Psoas muscle (tissue), 7 donors: ENCODE measurements at regions not wholly inside any gene's neighbourhood (a gene's known extent, or its start where the extent isn't known, plus 50 kb on each side); places are given as distances from the start of the nearest gene placed in this dataset.

Source experiments
- ATAC-seq, 4 donors: fragments of 200-7000 bp; cut with Tn5 transposase; one replicate each; pipeline ENCODE4 v1.9.1; 2020; ENCODE audit warnings: moderate library complexity in 3 of 4, mild to moderate bottlenecking in 2 of 4
- DNase-seq, 2 donors: peaks; one replicate each; pipeline ENCODE4 v3.0.0-alpha.2; 2020
- H3K27ac ChIP-seq: fragments of 200-600 bp; one replicate; pipeline ENCODE4 v1.8.0; 2022
- H3K27me3 ChIP-seq, 3 donors: fragments of 200-600 bp in 1 of 3; one replicate each; pipeline versions ENCODE4 v1.6.1 to v1.8.0; 2013 to 2022; ENCODE audit warnings: low read length in 2 of 3, mild to moderate bottlenecking in 2 of 3, moderate library complexity in 1 of 3; ENCODE audit not compliant: insufficient read depth in 3 of 3
- H3K36me3 ChIP-seq, 2 donors: fragments of 200-600 bp in 1 of 2; one replicate each; pipeline versions ENCODE4 v1.6.1 to v1.8.0; 2013 to 2022; ENCODE audit warnings: low read depth in 1 of 2, mild to moderate bottlenecking in 1 of 2, moderate library complexity in 1 of 2; ENCODE audit not compliant: insufficient read depth in 1 of 2
- H3K4me1 ChIP-seq: fragments of 200-600 bp; one replicate; pipeline ENCODE4 v1.8.0; 2022
- H3K4me3 ChIP-seq: fragments of 200-600 bp; one replicate; pipeline ENCODE4 v1.8.0; 2022; ENCODE audit warnings: mild to moderate bottlenecking
- H3K9me3 ChIP-seq: fragments of 200-600 bp; one replicate; pipeline ENCODE4 v1.8.0; 2022
- CTCF ChIP-seq: fragments of 200-600 bp; IDR thresholded peaks from one replicate; pipeline ENCODE4 v1.8.0; 2022; ENCODE audit warnings: antibody characterized with exemption
- WGBS, 3 donors: extraction: QIAGEN DNeasy Blood & Tissue Kit; methylation state at CpG; one replicate each; pipeline versions ENCODE4 v1.1.6 to v1.1.7; 2013; 5-methylcytosine and 5-hydroxymethylcytosine counted together
- intact Hi-C, 2 donors: fragments of 100-400 bp; cut with DNase I; formaldehyde crosslinking; loops; one replicate each; pipeline versions ENCODE4 v1.11.0 to v1.14.2; 2022
- donor health status: healthy with polysubstance abuse.
- donor health status: DM: no; HTN: no; CAD: no; lungs with moderate emphysema.
- donor health status: Bipolar disorder and iron deficiency.
- donor health status: healthy.
- donor health status: DM: yes; HTN: yes; CAD: no.
- donor health status: DM: no; HTN: no; CAD: no.
- donor health status: DM: yes; HTN: yes; CAD: no.

- no peak for ATAC-seq
- H3K9me3 ChIP-seq, result no peaks in the 10 kb centered on the region
- 52 to 87% (median 56%) methylated on average over 2 of the region's 2 CpGs for WGBS, 3 donors
- no peaks in the 10 kb centered on the region for H3K27me3 ChIP-seq
- no peak for TF ChIP-seq CTCF
- no peaks in the 10 kb centered on the region for H3K4me1 ChIP-seq
- H3K36me3 ChIP-seq, result no peaks in the 10 kb centered on the region
- no peak for DNase-seq
- intact Hi-C loops, result no loop called here
- H3K27ac ChIP-seq, result no peak overlapping the region
- H3K4me3 ChIP-seq, result no peak overlapping the region
Observed at GRCh38 chr2:19216238-19216637, 142.2 kb downstream of the OSR1 start.

DNA sequence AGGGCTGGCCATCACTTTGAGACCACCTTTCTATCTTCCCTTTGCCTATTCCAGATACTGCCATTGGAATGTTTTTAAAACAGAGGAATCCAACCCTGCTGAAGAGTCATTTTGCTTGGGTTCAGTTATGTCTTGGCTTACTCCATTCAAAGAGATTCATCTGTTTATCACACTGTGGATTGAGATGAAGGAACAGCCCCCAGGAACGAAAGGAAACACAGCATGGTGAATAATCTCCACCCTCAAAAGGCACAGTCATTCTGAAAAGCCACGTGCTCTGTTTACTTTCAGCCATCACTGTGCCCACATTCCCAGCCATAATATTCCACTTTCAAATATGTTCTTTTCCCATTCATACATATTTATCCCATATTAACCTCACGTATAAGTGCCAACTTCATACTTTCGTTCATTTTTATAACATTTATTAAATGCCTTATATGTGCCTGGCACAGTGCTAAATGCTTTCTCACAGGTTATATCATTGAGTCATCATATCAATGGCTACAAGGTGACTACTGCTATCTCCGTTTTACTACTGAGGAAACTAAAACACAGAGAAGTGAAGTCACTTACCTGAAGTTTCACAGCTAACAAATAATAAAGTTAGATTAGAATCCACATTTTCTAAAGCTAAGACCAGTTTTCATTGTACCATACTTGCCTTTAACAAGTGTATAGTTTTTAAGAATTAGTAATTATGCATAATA lies 143.6 kb downstream of the OSR1 start:
- ATAC-seq (no peak), DNase-seq (no peak)
- Histone ChIP-seq H3K27ac (no peak overlapping the region), H3K4me3 (no peak overlapping the region), H3K9me3 (no peaks in the 10 kb centered on the region), H3K36me3 (no peaks in the 10 kb centered on the region), H3K4me1 (no peaks in the 10 kb centered on the region), H3K27me3 (no peaks in the 10 kb centered on the region)
- intact Hi-C loops, result no loop called here
- no peak for TF ChIP-seq CTCF
- WGBS, 3 donors, result 81 to 84% (median 82%) methylated on average over 5 of the region's 5 CpGs

DNA sequence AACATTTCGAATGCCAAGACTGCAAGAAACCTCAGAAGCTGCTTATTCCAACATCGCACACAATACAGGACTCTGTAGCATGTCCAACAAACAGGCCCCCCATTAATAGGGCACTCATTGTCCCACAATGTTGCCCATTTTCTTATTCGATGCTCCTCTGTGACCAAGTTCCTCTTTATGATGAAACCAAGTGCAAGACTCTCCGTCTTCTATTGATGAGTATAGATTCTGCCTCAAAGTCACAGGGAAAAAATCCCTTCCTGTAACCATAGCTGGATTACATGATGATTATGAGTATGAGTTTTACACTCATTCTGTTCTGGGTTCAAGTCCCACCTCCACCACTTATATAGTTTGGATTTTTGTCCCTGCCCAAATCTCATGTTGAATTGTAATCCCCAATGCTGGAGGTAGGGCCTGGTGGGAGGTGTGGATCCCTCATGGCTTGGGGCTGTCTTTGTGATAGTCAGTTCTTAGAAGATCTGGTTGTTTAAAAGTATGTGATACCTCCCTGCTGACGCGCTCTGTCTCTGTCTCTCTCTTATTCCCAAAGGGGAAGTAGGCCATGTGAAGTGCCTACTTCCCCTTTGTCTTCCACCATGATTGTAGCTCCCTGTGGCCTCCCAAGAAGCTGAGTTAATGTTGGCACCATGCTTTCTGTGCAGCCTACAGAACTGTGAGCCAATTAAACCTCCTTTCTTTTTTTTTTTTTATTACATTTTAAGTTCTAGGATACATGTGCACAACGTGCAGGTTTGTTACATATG lies 148.7 kb downstream of the OSR1 start:
- 92 to 95% (median 95%) methylated on average over 7 of the region's 7 CpGs for WGBS, 3 donors

DNA sequence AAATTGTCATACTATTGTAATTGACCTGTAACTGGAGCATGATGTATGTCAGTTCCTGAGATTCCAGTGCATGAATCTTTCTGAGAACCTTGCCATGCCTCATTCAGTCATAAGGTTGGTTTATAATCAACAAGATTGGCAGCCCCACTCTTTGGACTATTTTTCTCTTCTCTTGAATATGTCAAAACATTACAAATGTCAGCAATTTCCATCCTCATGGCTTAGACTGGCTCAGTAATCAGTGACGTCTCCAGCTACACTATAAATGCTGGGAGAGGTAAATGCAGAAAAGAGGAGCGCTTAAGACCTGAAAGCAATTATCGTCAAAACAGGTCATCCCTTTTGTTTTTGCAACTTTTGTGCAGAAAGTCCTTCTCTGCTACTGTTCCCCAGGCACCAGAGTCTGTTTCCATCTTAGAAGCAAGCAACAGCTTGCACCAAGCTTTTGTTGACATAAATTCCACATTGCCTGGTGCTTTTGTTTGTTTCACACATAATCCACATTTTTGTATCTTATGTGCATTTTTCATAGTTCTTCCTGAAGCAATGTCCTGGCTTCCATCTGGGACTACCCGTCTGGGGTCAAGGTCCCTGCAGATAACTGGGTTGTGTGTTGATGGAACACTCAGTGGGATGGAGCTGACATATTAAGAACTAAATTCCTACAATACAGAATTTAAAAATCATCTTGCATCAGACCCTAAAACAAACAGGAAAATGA lies 149.8 kb downstream of the OSR1 start:
- intact Hi-C loops, result no loop called here
- no peak for ATAC-seq
- H3K4me3 ChIP-seq, result no peak overlapping the region
- H3K4me1 ChIP-seq, result no peaks in the 10 kb centered on the region
- H3K9me3 ChIP-seq, result no peaks in the 10 kb centered on the region
- TF ChIP-seq CTCF, result no peak
- no peak for DNase-seq
- H3K27me3 ChIP-seq, result no peaks in the 10 kb centered on the region
- no peak overlapping the region for H3K27ac ChIP-seq
- H3K36me3 ChIP-seq, result no peaks in the 10 kb centered on the region
- WGBS, 3 donors, result 80 to 84% (median 81%) methylated on average over 4 of the region's 4 CpGs

More for the DNA sequence above, 148.7 kb downstream of the OSR1 start:
- H3K4me3 ChIP-seq, result no peak overlapping the region
- no peaks in the 10 kb centered on the region for H3K27me3 ChIP-seq
- H3K4me1 ChIP-seq, result no peaks in the 10 kb centered on the region
- DNase-seq (no peak), ATAC-seq (no peak)
- H3K9me3 ChIP-seq, result no peaks in the 10 kb centered on the region
- H3K36me3 ChIP-seq, result no peaks in the 10 kb centered on the region
- TF ChIP-seq CTCF, result no peak
- intact Hi-C loops, result no loop called here
- H3K27ac ChIP-seq, result no peak overlapping the region
